ENCODE measurements at regions not wholly inside any gene's neighbourhood (a gene's known extent, or its start where the extent isn't known, plus 50 kb on each side); places are given as distances from the start of the nearest gene placed in this dataset.

- TF ChIP-seq CTCF (IDR thresholded peaks at IDR 0.05; ENCODE audit: insufficient read depth, low read depth, low read length), result no peak
- H3K4me3 ChIP-seq (ENCODE audit: low read depth, low read length), result no peak overlapping the region
- no peak for DNase-seq (ENCODE audit: low read depth)
Observed at GRCh38 chr2:42851186-42851585, 58.8 kb upstream of the HAAO start.

- no peak for TF ChIP-seq CTCF (IDR thresholded peaks at IDR 0.05; ENCODE audit: insufficient read depth, low read depth, low read length)
- H3K4me3 ChIP-seq (ENCODE audit: low read depth, low read length), result no peak overlapping the region
- DNase-seq (ENCODE audit: low read depth), result no peak
Observed at GRCh38 chr2:42850016-42850805, 57.8 kb upstream of the HAAO start.

GRCh38 chr2:42849311-42849710 lies 56.9 kb upstream of the HAAO start:
- no peak overlapping the region for H3K4me3 ChIP-seq (ENCODE audit: low read depth, low read length)
- DNase-seq (ENCODE audit: low read depth), result no peak
- TF ChIP-seq CTCF (IDR thresholded peaks at IDR 0.05; ENCODE audit: insufficient read depth, low read depth, low read length), result no peak

GRCh38 chr2:42848726-42849290 lies 56.4 kb upstream of the HAAO start:
- DNase-seq (ENCODE audit: low read depth), result no peak
- TF ChIP-seq CTCF (IDR thresholded peaks at IDR 0.05; ENCODE audit: insufficient read depth, low read depth, low read length), result no peak
- no peak overlapping the region for H3K4me3 ChIP-seq (ENCODE audit: low read depth, low read length)

DNA sequence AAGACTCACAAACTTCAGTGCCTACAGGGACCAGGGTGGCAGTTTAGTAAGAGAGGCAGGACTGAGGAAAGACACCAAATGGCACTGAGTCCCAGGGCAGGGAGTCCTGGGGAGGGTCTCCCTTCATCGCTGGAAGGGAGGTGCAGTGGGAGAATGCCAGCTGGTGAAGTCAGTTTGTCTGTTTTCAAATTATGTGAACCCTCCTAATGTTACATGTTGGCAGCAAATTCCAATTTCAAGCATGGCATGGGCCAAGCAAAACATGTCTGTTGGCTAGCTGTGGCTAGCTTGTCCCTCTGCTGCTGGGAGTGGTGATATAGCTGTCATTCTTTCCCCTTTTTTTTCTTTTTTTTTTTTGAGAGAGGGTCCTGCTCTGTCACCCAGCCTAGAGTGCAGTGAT lies 55.9 kb upstream of the HAAO start:
- H3K4me3 ChIP-seq (ENCODE audit: low read depth, low read length), result no peak overlapping the region
- TF ChIP-seq CTCF (IDR thresholded peaks at IDR 0.05; ENCODE audit: insufficient read depth, low read depth, low read length), result no peak
- no peak for DNase-seq (ENCODE audit: low read depth)

GRCh38 chr2:42847596-42848151 lies 55.3 kb upstream of the HAAO start:
- no peak for DNase-seq (ENCODE audit: low read depth)
- TF ChIP-seq CTCF (IDR thresholded peaks at IDR 0.05; ENCODE audit: insufficient read depth, low read depth, low read length), result no peak

More at GRCh38 chr2:42847596-42848151, 55.3 kb upstream of the HAAO start:
- H3K4me3 ChIP-seq (ENCODE audit: low read depth, low read length), result no peak overlapping the region

Measured in fibroblast of villous mesenchyme (primary cell).